Stimulated activated CD8-positive, alpha-beta memory T cell treated with anti-CD3 and anti-CD28 coated beads, Interleukin-12 subunit alpha, Interleukin-12 subunit beta, amount 100 ng/mL, for 4 hours (primary cell): ENCODE measurements at regions not wholly inside any gene's neighbourhood (a gene's known extent, or its start where the extent isn't known, plus 50 kb on each side); places are given as distances from the start of the nearest gene placed in this dataset.

ENCODE experiments used
- DNase-seq: peaks from one replicate; pipeline ENCODE4 v3.0.0-alpha.2; 2020; ENCODE audit warnings: low read depth

- no peak for DNase-seq
These were observed 62.7 kb upstream of the KIRREL3 start for GRCh38 chr11:127063241-127063640.

GRCh38 chr11:127061947-127062346, 61.4 kb upstream of the KIRREL3 start:
- DNase-seq, result no peak

- no peak for DNase-seq
These were observed 59.2 kb upstream of the KIRREL3 start for GRCh38 chr11:127059750-127060149.

- DNase-seq, result no peak
These were observed 58.7 kb upstream of the KIRREL3 start for GRCh38 chr11:127059286-127059685.

- no peak for DNase-seq
These were observed 58.0 kb upstream of the KIRREL3 start for GRCh38 chr11:127058524-127058923.

- no peak for DNase-seq
These were observed 56.6 kb upstream of the KIRREL3 start for GRCh38 chr11:127057126-127057525.

GRCh38 chr11:127056338-127056971, 55.9 kb upstream of the KIRREL3 start:
- DNase-seq, result no peak

- DNase-seq, result no peak
These were observed 54.7 kb upstream of the KIRREL3 start for GRCh38 chr11:127055236-127055635.

- DNase-seq, result no peak
These were observed 53.6 kb upstream of the KIRREL3 start for GRCh38 chr11:127054153-127054552.

GRCh38 chr11:127052404-127052803, 51.8 kb upstream of the KIRREL3 start:
- no peak for DNase-seq
